ENCODE measurements at regions not wholly inside any gene's neighbourhood (a gene's known extent, or its start where the extent isn't known, plus 50 kb on each side); places are given as distances from the start of the nearest gene placed in this dataset.

DNA sequence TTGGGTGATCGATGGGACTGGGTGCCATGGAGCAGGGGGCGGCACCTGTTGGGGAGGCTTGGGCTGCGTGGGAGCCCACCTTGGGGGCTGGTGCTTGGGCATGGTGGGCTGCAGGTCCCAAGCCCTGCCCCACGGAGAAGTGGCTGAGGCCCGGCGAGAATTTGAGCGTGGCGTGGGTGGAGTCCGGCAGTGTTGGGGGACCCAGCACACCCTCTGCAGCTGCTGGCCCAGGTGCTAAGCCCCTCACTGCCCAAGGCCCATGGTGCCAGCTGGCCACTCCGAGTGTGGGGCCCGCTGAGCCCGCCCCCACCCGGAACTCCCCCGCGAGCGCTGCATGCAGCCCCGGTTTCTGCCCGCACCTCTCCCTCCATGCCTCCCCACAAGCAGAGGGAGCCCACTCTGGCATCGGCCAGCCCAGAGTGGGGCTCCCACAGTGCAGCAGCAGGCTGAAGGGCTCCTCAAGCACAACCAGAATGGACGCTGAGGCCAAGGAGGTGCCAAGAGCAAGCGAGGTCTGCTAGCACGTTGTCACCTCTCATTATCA is 1178.6 kb upstream of the CDH10 start:
- DNase-seq: no peak

All from muscle of arm (tissue), 1 donor.